HG03575 (cell line): ENCODE measurements at regions not wholly inside any gene's neighbourhood (a gene's known extent, or its start where the extent isn't known, plus 50 kb on each side); places are given as distances from the start of the nearest gene placed in this dataset.
A peak's percentile ranks its signal among the peaks of the same experiment; 100 is the strongest.

Experiments
- ATAC-seq: cut with Tn5 transposase; IDR thresholded peaks from one replicate; pipeline ENCODE4 v1.9.1; 2021; ENCODE audit not compliant: unreplicated experiment, insufficient number of reproducible peaks, low FRiP score; ENCODE audit errors: extremely low read depth

GRCh38 chr18:34159691-34160185 lies 65.0 kb downstream of the NOL4 start:
- no peak for ATAC-seq

- no peak for ATAC-seq
These were observed 65.6 kb downstream of the NOL4 start for GRCh38 chr18:34158881-34159690.

- no peak for ATAC-seq
These were observed 71.0 kb downstream of the NOL4 start for GRCh38 chr18:34153711-34154110.

- ATAC-seq, result no peak
These were observed 93.7 kb downstream of the NOL4 start for GRCh38 chr18:34131006-34131405.

GRCh38 chr18:34128436-34128835 lies 96.3 kb downstream of the NOL4 start:
- no peak for ATAC-seq

GRCh38 chr18:34126121-34126520 lies 98.6 kb downstream of the NOL4 start:
- no peak for ATAC-seq

- peak; percentile 72 for ATAC-seq
These were observed 101.9 kb downstream of the NOL4 start for GRCh38 chr18:34122724-34123334.

- no peak for ATAC-seq
These were observed 103.5 kb downstream of the NOL4 start for GRCh38 chr18:34121200-34121721.

GRCh38 chr18:34120294-34120693 lies 104.4 kb downstream of the NOL4 start:
- no peak for ATAC-seq

- no peak for ATAC-seq
These were observed 107.4 kb downstream of the NOL4 start for GRCh38 chr18:34117319-34117718.

- ATAC-seq, result no peak
These were observed 109.2 kb downstream of the NOL4 start for GRCh38 chr18:34115409-34116081.

- no peak for ATAC-seq
These were observed 109.7 kb downstream of the NOL4 start for GRCh38 chr18:34114996-34115395.

- no peak for ATAC-seq
These were observed 116.5 kb downstream of the NOL4 start for GRCh38 chr18:34108206-34108605.

GRCh38 chr18:34098109-34098508 lies 126.6 kb downstream of the NOL4 start:
- no peak for ATAC-seq

- ATAC-seq, result no peak
These were observed 127.4 kb downstream of the NOL4 start for GRCh38 chr18:34097312-34097711.

- ATAC-seq, result no peak
These were observed 130.6 kb downstream of the NOL4 start for GRCh38 chr18:34094148-34094547.

- ATAC-seq, result no peak
These were observed 131.9 kb downstream of the NOL4 start for GRCh38 chr18:34092796-34093195.

GRCh38 chr18:34086370-34086769 lies 138.3 kb downstream of the NOL4 start:
- ATAC-seq, result no peak

GRCh38 chr18:34085140-34085739 lies 139.5 kb downstream of the NOL4 start:
- no peak for ATAC-seq
